GM23338 (cell line): ENCODE measurements at regions not wholly inside any gene's neighbourhood (a gene's known extent, or its start where the extent isn't known, plus 50 kb on each side); places are given as distances from the start of the nearest gene placed in this dataset.

ENCODE experiments used
- ATAC-seq: fragments of 200-7000 bp; cut with Tn5 transposase; 3 replicates; pipeline ENCODE4 v1.9.1; 2020
- DNase-seq: peaks from one replicate; pipeline ENCODE4 v3.0.0-alpha.2; 2015; ENCODE audit warnings: low spot score
- H2AFZ ChIP-seq: fragments of 200-600 bp; sonication (generic); 2 replicates; pipeline ENCODE4 v1.8.0; 2016; ENCODE audit warnings: antibody characterized with exemption, mild to moderate bottlenecking, moderate library complexity
- H3F3A ChIP-seq: fragments of 200-600 bp; sonication (generic); replicated peaks from 2 replicates; pipeline ENCODE4 v1.8.0; 2017; ENCODE audit warnings: antibody characterized with exemption, mixed run types, low read depth
- H3K27ac ChIP-seq: fragments of 200-600 bp; sonication (generic); 2 replicates; pipeline ENCODE4 v1.6.1; 2016; ENCODE audit warnings: low read depth
- H3K27me3 ChIP-seq: fragments of 200-600 bp; sonication (generic); 2 replicates; pipeline ENCODE4 v1.8.0; 2016; ENCODE audit warnings: mild to moderate bottlenecking, mixed run types, moderate library complexity; ENCODE audit not compliant: insufficient read depth
- H3K36me3 ChIP-seq: fragments of 200-600 bp; sonication (generic); 2 replicates; pipeline ENCODE4 v1.8.0; 2016; ENCODE audit warnings: mild to moderate bottlenecking; ENCODE audit not compliant: insufficient read depth
- H3K4me1 ChIP-seq: fragments of 200-600 bp; sonication (generic); 2 replicates; pipeline ENCODE4 v1.8.0; 2016; ENCODE audit warnings: mild to moderate bottlenecking, moderate library complexity; ENCODE audit not compliant: insufficient read depth
- H3K4me2 ChIP-seq: fragments of 200-600 bp; sonication (generic); 2 replicates; pipeline ENCODE4 v1.7.1; 2017; ENCODE audit warnings: mixed run types
- H3K4me3 ChIP-seq: fragments of 200-600 bp; sonication (generic); 2 replicates; pipeline ENCODE4 v1.6.1; 2016; ENCODE audit warnings: mixed run types
- H3K79me2 ChIP-seq: fragments of 200-600 bp; sonication (generic); replicated peaks from 2 replicates; pipeline ENCODE4 v1.8.0; 2017; ENCODE audit warnings: mild to moderate bottlenecking; ENCODE audit not compliant: insufficient read depth
- H3K9me2 ChIP-seq: fragments of 200-600 bp; sonication (generic); 2 replicates; pipeline ENCODE4 v1.8.0; 2017; ENCODE audit not compliant: insufficient read depth
- H4K20me1 ChIP-seq: fragments of 200-600 bp; sonication (generic); replicated peaks from 2 replicates; pipeline ENCODE4 v1.8.0; 2017; ENCODE audit warnings: mild to moderate bottlenecking; ENCODE audit not compliant: insufficient read depth
- H3K27ac Mint-ChIP-seq: 2 replicates; pipeline ENCODE4 v1.8.0; 2020; ENCODE audit warnings: inconsistent platforms, mild to moderate bottlenecking, moderate library complexity, mixed read lengths
- H3K27me3 Mint-ChIP-seq: 3 replicates; pipeline ENCODE4 v1.8.0; 2022; ENCODE audit warnings: low read depth, mild to moderate bottlenecking, moderate library complexity, mixed read lengths, inconsistent platforms; ENCODE audit not compliant: insufficient read depth, poor library complexity
- H3K36me3 Mint-ChIP-seq: 3 replicates; pipeline ENCODE4 v1.8.0; 2021; ENCODE audit warnings: low read depth, mild to moderate bottlenecking, inconsistent platforms, moderate library complexity, mixed read lengths
- H3K4me1 Mint-ChIP-seq: 3 replicates; pipeline ENCODE4 v1.8.0; 2020; ENCODE audit warnings: mild to moderate bottlenecking, inconsistent platforms, mixed read lengths
- H3K4me3 Mint-ChIP-seq: 3 replicates; pipeline ENCODE4 v1.8.0; 2021; ENCODE audit warnings: moderate library complexity, mild to moderate bottlenecking, inconsistent platforms, mixed read lengths
- H3K9me3 Mint-ChIP-seq: 3 replicates; pipeline ENCODE4 v1.8.0; 2020; ENCODE audit warnings: moderate library complexity, mild to moderate bottlenecking, inconsistent platforms, mixed read lengths
- CREB1 ChIP-seq: fragments of 250-450 bp; sonication (Bioruptor Pico); IDR thresholded peaks from 2 replicates; pipeline ENCODE4 v1.5.0; 2020; ENCODE audit warnings: low read depth, mild to moderate bottlenecking, moderate library complexity
- EZH2 ChIP-seq: fragments of 200-600 bp; sonication (generic); IDR thresholded peaks from one replicate; pipeline ENCODE4 v1.8.0; 2017; ENCODE audit warnings: antibody characterized with exemption, mild to moderate bottlenecking, low read depth; ENCODE audit not compliant: unreplicated experiment
- EZH2phosphoT487 ChIP-seq: fragments of 200-600 bp; sonication (generic); IDR thresholded peaks from one replicate; pipeline ENCODE4 v1.8.1; 2018; ENCODE audit warnings: antibody characterized with exemption; ENCODE audit not compliant: unreplicated experiment
- JUNB ChIP-seq: IDR thresholded peaks from one replicate; pipeline ENCODE4 v1.6.1; 2016; ENCODE audit warnings: antibody characterized with exemption; ENCODE audit not compliant: unreplicated experiment
- NANOG ChIP-seq: IDR thresholded peaks from 2 replicates; pipeline ENCODE4 v1.6.1; 2016; ENCODE audit warnings: antibody characterized with exemption, borderline replicate concordance
- POLR2AphosphoS5 ChIP-seq: IDR thresholded peaks from 2 replicates; pipeline ENCODE4 v1.6.1; 2016; ENCODE audit warnings: antibody characterized with exemption, low read depth
- STAT1 ChIP-seq: IDR thresholded peaks from one replicate; pipeline ENCODE4 v1.6.1; 2016; ENCODE audit warnings: antibody characterized with exemption; ENCODE audit not compliant: unreplicated experiment
- ZNF114 ChIP-seq: fragments of 250-450 bp; sonication (Bioruptor Pico); IDR thresholded peaks from 2 replicates; pipeline ENCODE4 v1.5.0; 2020; ENCODE audit warnings: mild to moderate bottlenecking, moderate library complexity
- ZNF331 ChIP-seq: fragments of 250-450 bp; sonication (Bioruptor Pico); IDR thresholded peaks from 2 replicates; pipeline ENCODE4 v1.5.0; 2020; ENCODE audit warnings: low read depth, mild to moderate bottlenecking, moderate library complexity
- TF ChIP-seq, protein P1 (sequence below): fragments of 250-450 bp; sonication (Bioruptor Pico); IDR thresholded peaks from 2 replicates; pipeline ENCODE4 v1.5.0; 2020; ENCODE audit warnings: mild to moderate bottlenecking, moderate library complexity
- TF ChIP-seq, protein P2 (sequence below): IDR thresholded peaks from 2 replicates; pipeline ENCODE4 v1.6.1; 2016; ENCODE audit warnings: antibody characterized with exemption
- TF ChIP-seq, protein P3 (sequence below): IDR thresholded peaks from one replicate; pipeline ENCODE4 v1.6.1; 2018; ENCODE audit warnings: antibody characterized with exemption; ENCODE audit not compliant: unreplicated experiment
- TF ChIP-seq, protein P4 (sequence below), 2 experiments: fragments of 200-600 bp in 1 of 2; sonication (generic) in 1 of 2; conservative IDR thresholded peaks; 2 replicates each; pipeline versions ENCODE4 v1.5.1 to v1.6.1; 2016 to 2017; ENCODE audit warnings: antibody characterized with exemption in 2 of 2, low read depth in 2 of 2, mild to moderate bottlenecking in 2 of 2, moderate library complexity in 1 of 2

DNA sequence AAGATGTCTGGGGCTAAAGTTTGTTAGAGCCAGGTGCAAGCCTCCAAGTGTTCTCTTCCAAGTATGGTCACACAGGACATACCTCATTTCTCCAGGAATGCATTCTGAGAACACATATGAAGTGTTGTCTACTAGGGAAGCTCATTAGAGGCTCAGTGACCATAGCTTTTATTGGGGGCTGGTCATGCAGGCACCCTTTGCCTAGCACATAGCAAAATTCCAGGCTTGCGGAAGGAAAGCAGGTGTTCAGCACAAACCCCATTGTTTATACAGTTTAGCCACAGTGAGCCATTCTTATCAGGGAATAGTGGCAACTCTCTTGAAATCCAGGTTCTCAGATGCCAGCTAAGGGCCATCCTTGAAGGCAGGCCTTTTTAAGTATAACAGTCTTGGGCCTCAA is 112.1 kb upstream of the XIST start:
- H3K27me3 ChIP-seq = no peaks in the 10 kb centered on the region
- Mint-ChIP-seq H3K4me3 (no peak overlapping the region), H3K36me3 (peaks cover 4% of the 10 kb centered on the region; the same call in 2 of the 3 replicates), H3K9me3 (no peaks in the 10 kb centered on the region), H3K4me1 (peaks cover 42% of the 10 kb centered on the region), H3K27me3 (peaks cover 2% of the 10 kb centered on the region), H3K27ac (peak overlapping the region; percentile 82)
- H4K20me1 ChIP-seq = no peaks in the 10 kb centered on the region; the same call in 1 of the 2 replicates
- peaks cover 29% of the 10 kb centered on the region for H3K4me1 ChIP-seq
- H3K4me2 ChIP-seq = peak overlapping the region; percentile 66
- ATAC-seq (no peak), DNase-seq (no peak)
- H3K36me3 ChIP-seq = no peaks in the 10 kb centered on the region
- H3K4me3 ChIP-seq = no peak overlapping the region
- no peaks in the 10 kb centered on the region for H3K9me2 ChIP-seq
- peaks cover 75% of the 10 kb centered on the region for H3K79me2 ChIP-seq
- H2AFZ ChIP-seq = no peak overlapping the region
- H3K27ac ChIP-seq = peak overlapping the region; percentile 96
- H3F3A ChIP-seq = peaks cover 11% of the 10 kb centered on the region; the same call in 1 of the 2 replicates
- TF ChIP-seq ZNF331 (no peak), EZH2 (no peak), JUNB (no peak), NANOG (no peak), EZH2phosphoT487 (no peak), ZNF114 (CRISPR knock-in tag) (no peak), CREB1 (no peak), POLR2AphosphoS5 (no peak), STAT1 (no peak)
- TF ChIP-seq, protein P1, sequence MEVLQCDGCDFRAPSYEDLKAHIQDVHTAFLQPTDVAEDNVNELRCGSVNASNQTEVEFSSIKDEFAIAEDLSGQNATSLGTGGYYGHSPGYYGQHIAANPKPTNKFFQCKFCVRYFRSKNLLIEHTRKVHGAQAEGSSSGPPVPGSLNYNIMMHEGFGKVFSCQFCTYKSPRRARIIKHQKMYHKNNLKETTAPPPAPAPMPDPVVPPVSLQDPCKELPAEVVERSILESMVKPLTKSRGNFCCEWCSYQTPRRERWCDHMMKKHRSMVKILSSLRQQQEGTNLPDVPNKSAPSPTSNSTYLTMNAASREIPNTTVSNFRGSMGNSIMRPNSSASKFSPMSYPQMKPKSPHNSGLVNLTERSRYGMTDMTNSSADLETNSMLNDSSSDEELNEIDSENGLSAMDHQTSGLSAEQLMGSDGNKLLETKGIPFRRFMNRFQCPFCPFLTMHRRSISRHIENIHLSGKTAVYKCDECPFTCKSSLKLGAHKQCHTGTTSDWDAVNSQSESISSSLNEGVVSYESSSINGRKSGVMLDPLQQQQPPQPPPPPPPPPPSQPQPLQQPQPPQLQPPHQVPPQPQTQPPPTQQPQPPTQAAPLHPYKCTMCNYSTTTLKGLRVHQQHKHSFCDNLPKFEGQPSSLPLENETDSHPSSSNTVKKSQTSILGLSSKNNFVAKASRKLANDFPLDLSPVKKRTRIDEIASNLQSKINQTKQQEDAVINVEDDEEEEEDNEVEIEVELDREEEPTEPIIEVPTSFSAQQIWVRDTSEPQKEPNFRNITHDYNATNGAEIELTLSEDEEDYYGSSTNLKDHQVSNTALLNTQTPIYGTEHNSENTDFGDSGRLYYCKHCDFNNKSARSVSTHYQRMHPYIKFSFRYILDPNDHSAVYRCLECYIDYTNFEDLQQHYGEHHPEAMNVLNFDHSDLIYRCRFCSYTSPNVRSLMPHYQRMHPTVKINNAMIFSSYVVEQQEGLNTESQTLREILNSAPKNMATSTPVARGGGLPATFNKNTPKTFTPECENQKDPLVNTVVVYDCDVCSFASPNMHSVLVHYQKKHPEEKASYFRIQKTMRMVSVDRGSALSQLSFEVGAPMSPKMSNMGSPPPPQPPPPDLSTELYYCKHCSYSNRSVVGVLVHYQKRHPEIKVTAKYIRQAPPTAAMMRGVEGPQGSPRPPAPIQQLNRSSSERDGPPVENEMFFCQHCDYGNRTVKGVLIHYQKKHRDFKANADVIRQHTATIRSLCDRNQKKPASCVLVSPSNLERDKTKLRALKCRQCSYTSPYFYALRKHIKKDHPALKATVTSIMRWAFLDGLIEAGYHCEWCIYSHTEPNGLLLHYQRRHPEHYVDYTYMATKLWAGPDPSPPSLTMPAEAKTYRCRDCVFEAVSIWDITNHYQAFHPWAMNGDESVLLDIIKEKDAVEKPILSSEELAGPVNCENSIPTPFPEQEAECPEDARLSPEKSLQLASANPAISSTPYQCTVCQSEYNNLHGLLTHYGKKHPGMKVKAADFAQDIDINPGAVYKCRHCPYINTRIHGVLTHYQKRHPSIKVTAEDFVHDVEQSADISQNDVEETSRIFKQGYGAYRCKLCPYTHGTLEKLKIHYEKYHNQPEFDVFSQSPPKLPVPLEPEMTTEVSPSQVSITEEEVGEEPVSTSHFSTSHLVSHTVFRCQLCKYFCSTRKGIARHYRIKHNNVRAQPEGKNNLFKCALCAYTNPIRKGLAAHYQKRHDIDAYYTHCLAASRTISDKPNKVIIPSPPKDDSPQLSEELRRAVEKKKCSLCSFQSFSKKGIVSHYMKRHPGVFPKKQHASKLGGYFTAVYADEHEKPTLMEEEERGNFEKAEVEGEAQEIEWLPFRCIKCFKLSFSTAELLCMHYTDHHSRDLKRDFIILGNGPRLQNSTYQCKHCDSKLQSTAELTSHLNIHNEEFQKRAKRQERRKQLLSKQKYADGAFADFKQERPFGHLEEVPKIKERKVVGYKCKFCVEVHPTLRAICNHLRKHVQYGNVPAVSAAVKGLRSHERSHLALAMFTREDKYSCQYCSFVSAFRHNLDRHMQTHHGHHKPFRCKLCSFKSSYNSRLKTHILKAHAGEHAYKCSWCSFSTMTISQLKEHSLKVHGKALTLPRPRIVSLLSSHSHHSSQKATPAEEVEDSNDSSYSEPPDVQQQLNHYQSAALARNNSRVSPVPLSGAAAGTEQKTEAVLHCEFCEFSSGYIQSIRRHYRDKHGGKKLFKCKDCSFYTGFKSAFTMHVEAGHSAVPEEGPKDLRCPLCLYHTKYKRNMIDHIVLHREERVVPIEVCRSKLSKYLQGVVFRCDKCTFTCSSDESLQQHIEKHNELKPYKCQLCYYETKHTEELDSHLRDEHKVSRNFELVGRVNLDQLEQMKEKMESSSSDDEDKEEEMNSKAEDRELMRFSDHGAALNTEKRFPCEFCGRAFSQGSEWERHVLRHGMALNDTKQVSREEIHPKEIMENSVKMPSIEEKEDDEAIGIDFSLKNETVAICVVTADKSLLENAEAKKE (CRISPR knock-in tag) = no peak
- TF ChIP-seq, protein P2, sequence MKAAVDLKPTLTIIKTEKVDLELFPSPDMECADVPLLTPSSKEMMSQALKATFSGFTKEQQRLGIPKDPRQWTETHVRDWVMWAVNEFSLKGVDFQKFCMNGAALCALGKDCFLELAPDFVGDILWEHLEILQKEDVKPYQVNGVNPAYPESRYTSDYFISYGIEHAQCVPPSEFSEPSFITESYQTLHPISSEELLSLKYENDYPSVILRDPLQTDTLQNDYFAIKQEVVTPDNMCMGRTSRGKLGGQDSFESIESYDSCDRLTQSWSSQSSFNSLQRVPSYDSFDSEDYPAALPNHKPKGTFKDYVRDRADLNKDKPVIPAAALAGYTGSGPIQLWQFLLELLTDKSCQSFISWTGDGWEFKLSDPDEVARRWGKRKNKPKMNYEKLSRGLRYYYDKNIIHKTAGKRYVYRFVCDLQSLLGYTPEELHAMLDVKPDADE = no peak
- TF ChIP-seq, protein P3, sequence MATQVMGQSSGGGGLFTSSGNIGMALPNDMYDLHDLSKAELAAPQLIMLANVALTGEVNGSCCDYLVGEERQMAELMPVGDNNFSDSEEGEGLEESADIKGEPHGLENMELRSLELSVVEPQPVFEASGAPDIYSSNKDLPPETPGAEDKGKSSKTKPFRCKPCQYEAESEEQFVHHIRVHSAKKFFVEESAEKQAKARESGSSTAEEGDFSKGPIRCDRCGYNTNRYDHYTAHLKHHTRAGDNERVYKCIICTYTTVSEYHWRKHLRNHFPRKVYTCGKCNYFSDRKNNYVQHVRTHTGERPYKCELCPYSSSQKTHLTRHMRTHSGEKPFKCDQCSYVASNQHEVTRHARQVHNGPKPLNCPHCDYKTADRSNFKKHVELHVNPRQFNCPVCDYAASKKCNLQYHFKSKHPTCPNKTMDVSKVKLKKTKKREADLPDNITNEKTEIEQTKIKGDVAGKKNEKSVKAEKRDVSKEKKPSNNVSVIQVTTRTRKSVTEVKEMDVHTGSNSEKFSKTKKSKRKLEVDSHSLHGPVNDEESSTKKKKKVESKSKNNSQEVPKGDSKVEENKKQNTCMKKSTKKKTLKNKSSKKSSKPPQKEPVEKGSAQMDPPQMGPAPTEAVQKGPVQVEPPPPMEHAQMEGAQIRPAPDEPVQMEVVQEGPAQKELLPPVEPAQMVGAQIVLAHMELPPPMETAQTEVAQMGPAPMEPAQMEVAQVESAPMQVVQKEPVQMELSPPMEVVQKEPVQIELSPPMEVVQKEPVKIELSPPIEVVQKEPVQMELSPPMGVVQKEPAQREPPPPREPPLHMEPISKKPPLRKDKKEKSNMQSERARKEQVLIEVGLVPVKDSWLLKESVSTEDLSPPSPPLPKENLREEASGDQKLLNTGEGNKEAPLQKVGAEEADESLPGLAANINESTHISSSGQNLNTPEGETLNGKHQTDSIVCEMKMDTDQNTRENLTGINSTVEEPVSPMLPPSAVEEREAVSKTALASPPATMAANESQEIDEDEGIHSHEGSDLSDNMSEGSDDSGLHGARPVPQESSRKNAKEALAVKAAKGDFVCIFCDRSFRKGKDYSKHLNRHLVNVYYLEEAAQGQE = no peak
- TF ChIP-seq, protein P4, sequence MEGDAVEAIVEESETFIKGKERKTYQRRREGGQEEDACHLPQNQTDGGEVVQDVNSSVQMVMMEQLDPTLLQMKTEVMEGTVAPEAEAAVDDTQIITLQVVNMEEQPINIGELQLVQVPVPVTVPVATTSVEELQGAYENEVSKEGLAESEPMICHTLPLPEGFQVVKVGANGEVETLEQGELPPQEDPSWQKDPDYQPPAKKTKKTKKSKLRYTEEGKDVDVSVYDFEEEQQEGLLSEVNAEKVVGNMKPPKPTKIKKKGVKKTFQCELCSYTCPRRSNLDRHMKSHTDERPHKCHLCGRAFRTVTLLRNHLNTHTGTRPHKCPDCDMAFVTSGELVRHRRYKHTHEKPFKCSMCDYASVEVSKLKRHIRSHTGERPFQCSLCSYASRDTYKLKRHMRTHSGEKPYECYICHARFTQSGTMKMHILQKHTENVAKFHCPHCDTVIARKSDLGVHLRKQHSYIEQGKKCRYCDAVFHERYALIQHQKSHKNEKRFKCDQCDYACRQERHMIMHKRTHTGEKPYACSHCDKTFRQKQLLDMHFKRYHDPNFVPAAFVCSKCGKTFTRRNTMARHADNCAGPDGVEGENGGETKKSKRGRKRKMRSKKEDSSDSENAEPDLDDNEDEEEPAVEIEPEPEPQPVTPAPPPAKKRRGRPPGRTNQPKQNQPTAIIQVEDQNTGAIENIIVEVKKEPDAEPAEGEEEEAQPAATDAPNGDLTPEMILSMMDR (conservative IDR thresholded peaks at IDR 0.05; ENCODE audit: low read depth in 2 of 2) = no peak
